BE2C (cell line): ENCODE measurements at regions not wholly inside any gene's neighbourhood (a gene's known extent, or its start where the extent isn't known, plus 50 kb on each side); places are given as distances from the start of the nearest gene placed in this dataset.
A peak's percentile ranks its signal among the peaks of the same experiment; 100 is the strongest.

ENCODE experiments used
- DNase-seq: peaks from one replicate; pipeline ENCODE4 v3.0.0-alpha.2; 2020
- H3K27me3 ChIP-seq: fragments of 250-450 bp; sonication (Bioruptor Pico); 2 replicates; pipeline ENCODE4 v1.5.1; 2020; ENCODE audit warnings: mild to moderate bottlenecking
- H3K36me3 ChIP-seq: fragments of 250-450 bp; sonication (Bioruptor Pico); 2 replicates; pipeline ENCODE4 v1.5.1; 2020; ENCODE audit warnings: mild to moderate bottlenecking
- H3K4me1 ChIP-seq: fragments of 250-450 bp; sonication (Bioruptor Pico); 2 replicates; pipeline ENCODE4 v1.5.1; 2020
- H3K4me3 ChIP-seq: 2 replicates; pipeline ENCODE4 v1.5.1; 2011; ENCODE audit warnings: low read depth, low read length
- H3K9me3 ChIP-seq: fragments of 250-450 bp; sonication (Bioruptor Pico); 2 replicates; pipeline ENCODE4 v1.5.1; 2020
- TF ChIP-seq, protein P1 (sequence below): IDR thresholded peaks from 2 replicates; pipeline ENCODE4 v1.5.1; 2012; ENCODE audit warnings: mild to moderate bottlenecking, low read depth, low read length

- no peak for DNase-seq
- H3K36me3 ChIP-seq = peaks cover 2% of the 10 kb centered on the region; the same call in 1 of the 2 replicates
- no peaks in the 10 kb centered on the region for H3K4me1 ChIP-seq
- H3K4me3 ChIP-seq = no peak overlapping the region
- TF ChIP-seq, protein P1, sequence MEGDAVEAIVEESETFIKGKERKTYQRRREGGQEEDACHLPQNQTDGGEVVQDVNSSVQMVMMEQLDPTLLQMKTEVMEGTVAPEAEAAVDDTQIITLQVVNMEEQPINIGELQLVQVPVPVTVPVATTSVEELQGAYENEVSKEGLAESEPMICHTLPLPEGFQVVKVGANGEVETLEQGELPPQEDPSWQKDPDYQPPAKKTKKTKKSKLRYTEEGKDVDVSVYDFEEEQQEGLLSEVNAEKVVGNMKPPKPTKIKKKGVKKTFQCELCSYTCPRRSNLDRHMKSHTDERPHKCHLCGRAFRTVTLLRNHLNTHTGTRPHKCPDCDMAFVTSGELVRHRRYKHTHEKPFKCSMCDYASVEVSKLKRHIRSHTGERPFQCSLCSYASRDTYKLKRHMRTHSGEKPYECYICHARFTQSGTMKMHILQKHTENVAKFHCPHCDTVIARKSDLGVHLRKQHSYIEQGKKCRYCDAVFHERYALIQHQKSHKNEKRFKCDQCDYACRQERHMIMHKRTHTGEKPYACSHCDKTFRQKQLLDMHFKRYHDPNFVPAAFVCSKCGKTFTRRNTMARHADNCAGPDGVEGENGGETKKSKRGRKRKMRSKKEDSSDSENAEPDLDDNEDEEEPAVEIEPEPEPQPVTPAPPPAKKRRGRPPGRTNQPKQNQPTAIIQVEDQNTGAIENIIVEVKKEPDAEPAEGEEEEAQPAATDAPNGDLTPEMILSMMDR = no peak
- no peaks in the 10 kb centered on the region for H3K27me3 ChIP-seq
- no peaks in the 10 kb centered on the region for H3K9me3 ChIP-seq
These were observed 100.9 kb downstream of the KIF26A start for GRCh38 chr14:104239185-104239775.

GRCh38 chr14:104239861-104240301 lies 101.5 kb downstream of the KIF26A start:
- TF ChIP-seq, protein P1 = no peak
- Histone ChIP-seq H3K27me3 (no peaks in the 10 kb centered on the region), H3K4me1 (no peaks in the 10 kb centered on the region), H3K4me3 (no peak overlapping the region), H3K36me3 (peaks cover 4% of the 10 kb centered on the region; the same call in 1 of the 2 replicates), H3K9me3 (peaks cover 2% of the 10 kb centered on the region; the same call in 1 of the 2 replicates)
- DNase-seq = no peak

DNA sequence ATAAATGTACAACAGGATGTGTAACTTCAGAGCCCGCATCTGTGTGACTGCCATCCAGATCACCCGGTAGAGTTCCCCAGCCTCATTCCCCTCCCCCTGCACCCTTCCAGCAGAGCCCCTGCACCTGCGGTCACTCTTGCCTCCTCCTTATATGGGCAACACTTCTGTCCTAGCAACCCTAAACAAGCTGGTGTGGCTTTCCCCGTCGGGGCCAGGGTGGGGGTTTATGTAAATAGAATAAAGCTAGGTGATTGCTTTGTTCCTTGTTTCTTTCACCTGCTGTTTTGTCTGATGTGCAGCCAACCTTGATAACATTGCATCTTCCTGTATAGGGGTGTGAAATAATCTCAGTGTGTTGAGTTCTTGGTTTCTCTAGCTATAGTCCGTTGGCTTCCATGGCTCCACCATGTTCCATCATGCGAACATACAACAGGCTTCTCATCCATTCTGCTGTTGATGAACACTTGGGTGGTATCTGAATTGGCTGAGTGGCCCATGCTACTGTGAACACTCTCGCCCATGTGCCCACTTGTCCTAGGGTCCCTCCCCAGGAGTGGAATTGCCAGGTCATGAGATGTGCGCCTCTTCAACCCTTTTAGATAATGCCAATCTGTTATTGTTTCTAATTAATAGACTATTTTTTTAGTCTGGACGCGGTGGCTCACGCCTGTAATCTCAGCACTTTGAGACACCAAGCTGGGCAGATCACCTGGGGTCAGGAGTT lies 102.2 kb downstream of the KIF26A start:
- DNase-seq = peak; percentile 5
- H3K9me3 ChIP-seq = peaks cover 9% of the 10 kb centered on the region
- TF ChIP-seq, protein P1 = no peak
- H3K4me1 ChIP-seq = no peaks in the 10 kb centered on the region
- H3K27me3 ChIP-seq = no peaks in the 10 kb centered on the region
- H3K4me3 ChIP-seq = no peak overlapping the region
- peaks cover 10% of the 10 kb centered on the region; the same call in 1 of the 2 replicates for H3K36me3 ChIP-seq

DNA sequence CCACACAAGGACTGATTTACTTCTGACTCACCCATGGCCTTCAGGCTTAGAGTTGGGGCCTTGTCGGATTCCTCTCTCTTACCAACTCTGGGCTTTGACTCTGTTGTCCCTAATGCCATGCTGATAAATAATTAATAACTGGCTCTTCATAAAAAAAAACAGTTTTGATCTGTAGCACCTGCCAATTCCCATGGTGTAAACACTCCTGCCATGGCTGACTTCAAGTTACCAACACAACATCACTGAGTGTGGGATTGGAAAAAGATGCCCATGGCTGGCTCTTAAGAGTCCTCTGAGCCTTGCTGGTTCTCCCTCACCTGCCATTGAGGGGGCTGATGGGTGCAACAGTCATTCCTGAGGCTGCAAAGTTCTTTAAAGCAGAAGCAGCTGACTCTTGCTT lies 104.8 kb downstream of the KIF26A start:
- Histone ChIP-seq H3K9me3 (peaks cover 12% of the 10 kb centered on the region), H3K36me3 (peaks cover 11% of the 10 kb centered on the region; the same call in 1 of the 2 replicates), H3K4me3 (no peak overlapping the region), H3K27me3 (no peaks in the 10 kb centered on the region), H3K4me1 (peaks cover 1% of the 10 kb centered on the region; the same call in 1 of the 2 replicates)
- TF ChIP-seq, protein P1 = no peak
- DNase-seq = no peak

- TF ChIP-seq, protein P1 = no peak
- Histone ChIP-seq H3K4me3 (no peak overlapping the region), H3K27me3 (no peaks in the 10 kb centered on the region), H3K36me3 (peaks cover 11% of the 10 kb centered on the region; the same call in 1 of the 2 replicates), H3K9me3 (peaks cover 12% of the 10 kb centered on the region), H3K4me1 (peaks cover 2% of the 10 kb centered on the region; the same call in 1 of the 2 replicates)
- no peak for DNase-seq
These were observed 106.0 kb downstream of the KIF26A start for GRCh38 chr14:104244221-104245011.
